ENCODE measurements at regions not wholly inside any gene's neighbourhood (a gene's known extent, or its start where the extent isn't known, plus 50 kb on each side); places are given as distances from the start of the nearest gene placed in this dataset.

DNA sequence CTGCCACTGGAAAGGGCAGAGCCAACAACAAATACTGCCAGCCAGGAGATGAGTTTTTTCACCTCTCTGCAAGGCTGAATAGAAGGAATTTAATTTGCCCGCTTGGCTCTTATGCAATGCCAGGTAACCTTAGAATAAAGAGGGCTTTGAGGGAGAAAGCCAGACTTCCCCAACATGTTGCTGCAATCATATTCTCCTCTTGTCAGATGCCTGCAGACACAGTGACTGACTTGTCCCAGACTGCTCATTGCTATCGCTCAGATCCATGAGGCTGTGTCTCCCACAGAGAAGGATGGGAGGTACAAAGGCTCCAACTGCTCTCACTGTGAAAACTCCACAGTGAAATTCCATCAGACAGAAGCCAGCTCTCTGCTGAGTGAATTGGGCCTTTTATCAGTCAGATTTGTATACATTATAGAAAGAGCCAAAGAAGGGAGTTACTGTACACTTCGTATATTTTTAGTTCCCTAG is 517.0 kb upstream of the ID4 start:
- Histone ChIP-seq H3K36me3 (ENCODE audit: insufficient read depth, low read length) (no peaks in the 10 kb centered on the region), H3K4me1 (ENCODE audit: insufficient read depth, low read length) (no peaks in the 10 kb centered on the region), H3K27me3 (ENCODE audit: insufficient read depth, low read length, poor library complexity) (no peaks in the 10 kb centered on the region), H2AFZ (ENCODE audit: low read depth, low read length) (no peak overlapping the region), H3K4me2 (ENCODE audit: insufficient read depth, low read length) (no peak overlapping the region), H3K9ac (ENCODE audit: low read depth, low read length) (no peak overlapping the region), H4K20me1 (ENCODE audit: insufficient read depth, low read length) (no peaks in the 10 kb centered on the region), H3K4me3 (ENCODE audit: low read depth in 1 of 2, low read length in 2 of 2) (no peak overlapping the region), H3K9me3 (ENCODE audit: insufficient read depth, low read length, severe bottlenecking) (no peaks in the 10 kb centered on the region), H3K79me2 (ENCODE audit: insufficient read depth, low read length) (no peaks in the 10 kb centered on the region), H3K27ac (ENCODE audit: low read length) (no peak overlapping the region)
- TF ChIP-seq, protein P1, sequence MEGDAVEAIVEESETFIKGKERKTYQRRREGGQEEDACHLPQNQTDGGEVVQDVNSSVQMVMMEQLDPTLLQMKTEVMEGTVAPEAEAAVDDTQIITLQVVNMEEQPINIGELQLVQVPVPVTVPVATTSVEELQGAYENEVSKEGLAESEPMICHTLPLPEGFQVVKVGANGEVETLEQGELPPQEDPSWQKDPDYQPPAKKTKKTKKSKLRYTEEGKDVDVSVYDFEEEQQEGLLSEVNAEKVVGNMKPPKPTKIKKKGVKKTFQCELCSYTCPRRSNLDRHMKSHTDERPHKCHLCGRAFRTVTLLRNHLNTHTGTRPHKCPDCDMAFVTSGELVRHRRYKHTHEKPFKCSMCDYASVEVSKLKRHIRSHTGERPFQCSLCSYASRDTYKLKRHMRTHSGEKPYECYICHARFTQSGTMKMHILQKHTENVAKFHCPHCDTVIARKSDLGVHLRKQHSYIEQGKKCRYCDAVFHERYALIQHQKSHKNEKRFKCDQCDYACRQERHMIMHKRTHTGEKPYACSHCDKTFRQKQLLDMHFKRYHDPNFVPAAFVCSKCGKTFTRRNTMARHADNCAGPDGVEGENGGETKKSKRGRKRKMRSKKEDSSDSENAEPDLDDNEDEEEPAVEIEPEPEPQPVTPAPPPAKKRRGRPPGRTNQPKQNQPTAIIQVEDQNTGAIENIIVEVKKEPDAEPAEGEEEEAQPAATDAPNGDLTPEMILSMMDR (IDR thresholded peaks at IDR 0.05; ENCODE audit: borderline replicate concordance, extremely low read depth, low read length, poor library complexity, severe bottlenecking) = no peak
- TF ChIP-seq EZH2 (IDR thresholded peaks at IDR 0.05; ENCODE audit: borderline replicate concordance, low read depth, low read length, severe bottlenecking) = no peak
- ATAC-seq (ENCODE audit: insufficient read depth, low read depth) = no peak
- no peak for DNase-seq

DNA sequence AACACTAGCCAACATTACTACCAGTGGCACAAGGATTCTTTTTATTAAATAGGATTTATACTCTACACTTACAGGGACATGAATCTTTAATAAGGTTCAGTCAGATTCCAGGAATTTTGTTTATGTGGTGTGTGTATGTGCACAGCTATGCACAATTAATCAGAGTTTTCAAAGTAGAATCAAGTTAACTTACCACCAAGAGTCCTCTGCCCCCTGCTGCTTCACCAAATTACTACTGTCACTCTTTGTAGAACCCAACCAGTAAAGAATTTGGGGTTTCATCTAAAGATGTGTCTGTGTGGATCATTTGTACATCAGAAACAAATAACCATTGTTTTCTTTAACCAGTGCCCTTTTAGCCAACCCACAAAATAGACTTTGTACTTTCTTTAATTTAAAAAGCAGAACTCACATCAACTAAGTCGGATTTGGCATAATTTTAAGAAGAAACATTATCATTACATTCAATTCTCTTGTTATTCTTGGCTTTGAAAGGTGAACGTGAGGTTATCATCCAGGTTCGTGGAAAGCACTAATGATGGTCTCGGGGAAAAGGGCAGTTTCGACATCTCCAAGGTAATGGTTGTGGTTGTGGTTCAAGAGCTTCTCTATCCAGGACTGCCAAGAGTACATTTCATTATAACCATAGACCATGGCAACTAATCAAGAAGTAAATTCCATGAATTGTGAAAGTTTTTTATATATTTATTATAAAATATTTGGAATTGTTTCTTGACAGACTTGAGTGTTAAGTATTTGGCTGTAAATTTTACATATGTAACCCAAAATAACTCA is 514.3 kb upstream of the ID4 start:
- TF ChIP-seq, protein P1 (IDR thresholded peaks at IDR 0.05; ENCODE audit: borderline replicate concordance, extremely low read depth, low read length, poor library complexity, severe bottlenecking) = no peak
- TF ChIP-seq EZH2 (IDR thresholded peaks at IDR 0.05; ENCODE audit: borderline replicate concordance, low read depth, low read length, severe bottlenecking) = no peak
- Histone ChIP-seq H2AFZ (ENCODE audit: low read depth, low read length) (no peak overlapping the region), H3K4me1 (ENCODE audit: insufficient read depth, low read length) (no peaks in the 10 kb centered on the region), H3K27ac (ENCODE audit: low read length) (no peak overlapping the region), H3K9me3 (ENCODE audit: insufficient read depth, low read length, severe bottlenecking) (no peaks in the 10 kb centered on the region), H3K4me2 (ENCODE audit: insufficient read depth, low read length) (no peak overlapping the region), H3K79me2 (ENCODE audit: insufficient read depth, low read length) (no peaks in the 10 kb centered on the region), H4K20me1 (ENCODE audit: insufficient read depth, low read length) (no peaks in the 10 kb centered on the region), H3K9ac (ENCODE audit: low read depth, low read length) (no peak overlapping the region), H3K4me3 (ENCODE audit: low read depth in 1 of 2, low read length in 2 of 2) (no peak overlapping the region), H3K27me3 (ENCODE audit: insufficient read depth, low read length, poor library complexity) (no peaks in the 10 kb centered on the region), H3K36me3 (ENCODE audit: insufficient read depth, low read length) (no peaks in the 10 kb centered on the region)
- no peak for DNase-seq
- no peak for ATAC-seq (ENCODE audit: insufficient read depth, low read depth)

DNA sequence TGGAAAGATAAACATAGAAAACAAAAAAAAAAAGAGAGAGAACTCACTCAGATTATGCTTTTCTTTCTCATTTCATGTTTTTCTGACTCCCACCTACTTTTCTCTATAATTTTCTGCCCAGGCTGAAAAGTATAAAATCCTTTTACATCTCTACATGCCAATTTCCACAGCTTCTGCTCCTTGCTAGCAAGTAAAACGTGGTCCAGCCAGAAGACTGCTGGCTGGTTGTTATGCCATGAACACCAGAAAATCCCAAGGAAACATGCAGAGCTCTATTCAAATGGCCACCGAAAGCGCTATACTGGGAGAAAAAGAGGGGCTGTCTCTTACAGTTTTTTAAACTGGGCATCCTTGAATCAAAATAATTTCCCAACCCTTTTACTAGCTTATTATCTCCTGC is 512.8 kb upstream of the ID4 start:
- Histone ChIP-seq H3K4me1 (ENCODE audit: insufficient read depth, low read length) (no peaks in the 10 kb centered on the region), H3K4me2 (ENCODE audit: insufficient read depth, low read length) (no peak overlapping the region), H4K20me1 (ENCODE audit: insufficient read depth, low read length) (no peaks in the 10 kb centered on the region), H3K4me3 (ENCODE audit: low read depth in 1 of 2, low read length in 2 of 2) (no peak overlapping the region), H3K27me3 (ENCODE audit: insufficient read depth, low read length, poor library complexity) (no peaks in the 10 kb centered on the region), H3K27ac (ENCODE audit: low read length) (no peak overlapping the region), H3K9me3 (ENCODE audit: insufficient read depth, low read length, severe bottlenecking) (no peaks in the 10 kb centered on the region), H2AFZ (ENCODE audit: low read depth, low read length) (no peak overlapping the region), H3K9ac (ENCODE audit: low read depth, low read length) (no peak overlapping the region), H3K36me3 (ENCODE audit: insufficient read depth, low read length) (no peaks in the 10 kb centered on the region), H3K79me2 (ENCODE audit: insufficient read depth, low read length) (no peaks in the 10 kb centered on the region)
- DNase-seq (no peak), ATAC-seq (ENCODE audit: insufficient read depth, low read depth) (no peak)
- TF ChIP-seq EZH2 (IDR thresholded peaks at IDR 0.05; ENCODE audit: borderline replicate concordance, low read depth, low read length, severe bottlenecking) = no peak
- TF ChIP-seq, protein P1 (IDR thresholded peaks at IDR 0.05; ENCODE audit: borderline replicate concordance, extremely low read depth, low read length, poor library complexity, severe bottlenecking) = no peak
